ENCODE measurements at regions not wholly inside any gene's neighbourhood (a gene's known extent, or its start where the extent isn't known, plus 50 kb on each side); places are given as distances from the start of the nearest gene placed in this dataset.
"Not testable (repeated sequence)": the region's sequence is repeated elsewhere in the genome, so short reads cannot be mapped to it uniquely, and the experiment has no call there.

- no peak for DNase-seq (ENCODE audit: low spot score)
These were observed 785.6 kb downstream of the TBC1D22A start for GRCh38 chr22:47547881-47548650.

GRCh38 chr22:47547239-47547661 is 784.8 kb downstream of the TBC1D22A start:
- DNase-seq (ENCODE audit: low spot score) = no peak

- DNase-seq (ENCODE audit: low spot score) = no peak
These were observed 782.2 kb downstream of the TBC1D22A start for GRCh38 chr22:47544696-47545095.

DNA sequence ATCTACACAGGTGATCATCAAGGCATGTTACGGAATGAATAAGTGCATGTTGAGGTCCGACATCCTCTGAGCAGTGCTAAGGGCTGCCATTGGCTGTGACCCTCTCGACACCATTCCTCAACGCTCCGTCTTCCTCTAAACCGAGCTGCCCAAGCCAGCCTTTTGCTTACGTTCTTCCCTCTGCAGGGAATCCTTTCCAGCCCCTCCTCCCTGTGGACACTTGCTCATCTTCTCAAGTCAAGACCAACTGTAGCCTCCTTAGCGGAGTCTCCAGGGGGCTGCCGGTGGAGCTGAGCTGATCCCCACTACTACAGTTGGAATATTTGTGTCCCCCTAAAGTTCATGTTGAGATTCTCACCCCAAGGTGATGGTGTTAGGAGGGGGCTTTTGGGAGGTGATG is 781.0 kb downstream of the TBC1D22A start:
- DNase-seq (ENCODE audit: low spot score) = no peak

DNA sequence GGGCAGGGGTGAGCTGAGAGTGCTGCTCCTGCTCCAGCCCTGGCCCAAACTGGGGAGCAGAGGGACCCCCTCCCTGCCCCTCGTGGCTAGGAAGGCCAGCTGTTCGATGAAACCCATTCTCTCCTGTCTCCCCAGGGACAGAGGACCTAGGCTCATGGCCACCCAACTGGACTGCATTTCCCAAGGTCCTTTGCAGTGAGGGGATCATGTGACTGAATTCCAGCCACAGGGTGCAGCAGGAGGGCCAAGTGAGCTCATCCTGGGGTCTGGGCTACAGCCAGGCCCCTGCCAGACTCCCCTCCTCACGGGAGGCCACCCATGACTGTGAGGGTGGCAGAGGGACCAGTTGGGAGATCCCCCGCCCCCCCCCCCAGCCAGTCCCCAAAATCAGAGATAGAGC is 777.6 kb downstream of the TBC1D22A start:
- no peak for DNase-seq (ENCODE audit: low spot score)

- no peak for DNase-seq (ENCODE audit: low spot score)
These were observed 776.9 kb downstream of the TBC1D22A start for GRCh38 chr22:47539374-47539773.

- no peak for DNase-seq (ENCODE audit: low spot score)
These were observed 773.2 kb downstream of the TBC1D22A start for GRCh38 chr22:47535681-47536080.

DNA sequence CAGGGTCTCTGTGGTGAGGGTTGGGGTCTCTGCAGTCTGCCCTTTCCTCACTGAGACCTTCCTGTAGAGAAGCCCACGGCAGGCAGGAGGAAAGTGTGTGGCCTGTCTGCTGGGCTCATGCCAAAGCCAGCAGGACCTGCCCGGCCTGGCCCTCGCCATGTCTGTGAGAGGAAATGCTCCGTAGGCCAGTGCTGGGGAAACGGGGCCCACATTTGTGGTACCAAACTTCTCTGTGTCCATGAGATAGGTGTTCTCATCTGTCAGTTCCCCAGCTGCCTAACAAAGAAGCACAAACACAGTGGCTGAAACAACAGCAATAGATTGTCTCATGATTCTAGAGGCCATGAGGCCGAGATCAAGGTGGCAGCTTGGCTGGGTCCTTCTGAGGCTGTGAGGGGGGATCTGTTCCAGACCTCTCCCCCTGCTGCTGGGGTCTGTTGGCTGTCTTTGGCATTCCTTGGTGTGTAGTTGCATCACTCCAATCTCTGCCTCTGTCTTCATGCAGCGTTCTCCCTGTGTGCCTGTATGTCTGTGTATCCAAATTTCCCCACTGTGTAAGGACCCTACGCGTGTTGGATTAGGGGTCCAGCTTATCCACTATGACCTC is 772.5 kb downstream of the TBC1D22A start:
- DNase-seq (ENCODE audit: low spot score) = no peak

GRCh38 chr22:47533961-47534803 is 771.7 kb downstream of the TBC1D22A start:
- DNase-seq (ENCODE audit: low spot score) = no peak

- no peak for DNase-seq (ENCODE audit: low spot score)
These were observed 754.6 kb downstream of the TBC1D22A start for GRCh38 chr22:47517062-47517461.

GRCh38 chr22:47515384-47516125 is 753.1 kb downstream of the TBC1D22A start:
- DNase-seq (ENCODE audit: low spot score) = no peak

- no peak for DNase-seq (ENCODE audit: low spot score)
These were observed 750.2 kb downstream of the TBC1D22A start for GRCh38 chr22:47512617-47513016.

- no peak for DNase-seq (ENCODE audit: low spot score)
These were observed 742.5 kb downstream of the TBC1D22A start for GRCh38 chr22:47504962-47505361.

DNA sequence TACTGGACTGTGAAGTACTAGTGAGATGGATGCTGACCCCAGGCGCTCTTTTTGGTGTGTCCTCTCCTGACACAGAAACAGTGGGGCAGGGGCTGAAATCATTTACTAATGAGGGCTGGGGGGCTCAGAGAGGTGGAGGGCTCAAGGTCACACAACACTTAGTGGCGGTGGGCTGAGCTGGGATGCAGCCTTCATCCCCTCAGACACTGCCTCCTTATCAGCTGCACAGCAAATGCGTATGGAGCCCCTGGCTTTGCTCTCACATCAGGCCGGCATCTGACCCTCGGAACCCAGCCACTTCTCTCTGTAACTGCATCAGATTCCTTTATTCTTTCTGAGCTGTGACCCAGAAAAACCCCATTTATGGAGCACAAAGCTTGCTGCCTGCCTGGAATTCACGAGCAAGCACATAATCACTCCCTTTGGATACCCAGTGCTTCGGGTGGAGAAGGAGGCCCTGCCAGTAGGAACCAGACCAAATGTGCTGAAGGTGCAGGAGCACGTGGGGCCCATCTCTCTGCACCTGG is 736.6 kb downstream of the TBC1D22A start:
- DNase-seq (ENCODE audit: low spot score) = no peak

DNA sequence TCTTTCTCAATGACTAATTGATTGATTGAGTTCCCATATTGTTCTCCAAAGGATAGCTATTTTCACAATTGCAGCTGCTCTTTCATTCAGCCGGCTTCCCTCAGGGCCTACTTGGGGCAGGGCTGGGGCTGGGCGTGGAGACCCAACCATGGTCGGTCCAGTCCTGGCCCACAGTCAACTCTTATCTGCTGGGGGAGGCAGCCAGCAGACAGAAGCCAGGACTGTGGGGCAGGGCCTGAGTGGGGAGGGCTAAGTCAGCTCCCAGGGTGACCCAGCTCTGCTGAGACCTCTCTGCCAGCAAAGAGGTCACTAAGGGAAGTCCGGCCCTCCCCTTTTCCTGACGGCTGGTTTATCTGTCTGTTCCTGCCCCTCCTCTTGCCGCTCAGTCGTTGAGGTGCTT is 735.2 kb downstream of the TBC1D22A start:
- no peak for DNase-seq (ENCODE audit: low spot score)

- DNase-seq (ENCODE audit: low spot score) = no peak
These were observed 732.7 kb downstream of the TBC1D22A start for GRCh38 chr22:47495110-47495509.

DNA sequence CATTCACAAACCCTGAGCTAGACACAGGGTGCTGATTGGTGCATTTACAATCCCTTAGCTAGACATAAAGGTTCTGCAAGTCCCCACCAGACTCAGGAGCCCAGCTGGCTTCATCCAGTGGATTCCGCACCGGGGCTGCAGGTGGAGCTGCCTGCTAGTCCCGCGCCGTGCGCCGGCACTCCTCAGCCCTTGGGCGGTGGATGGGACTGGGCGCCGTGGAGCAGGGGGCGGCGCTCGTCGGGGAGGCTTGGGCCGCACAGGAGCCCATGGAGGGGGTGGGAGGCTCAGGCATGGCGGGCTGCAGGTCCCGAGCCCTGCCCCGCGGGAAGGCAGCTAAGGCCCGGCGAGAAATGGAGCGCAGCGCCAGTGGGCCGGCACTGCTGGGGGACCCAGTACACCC is 725.7 kb downstream of the TBC1D22A start:
- DNase-seq (ENCODE audit: low spot score) = not testable (repeated sequence)

GRCh38 chr22:47486569-47487312 is 724.3 kb downstream of the TBC1D22A start:
- DNase-seq (ENCODE audit: low spot score) = peak; percentile 4

- DNase-seq (ENCODE audit: low spot score) = no peak
These were observed 722.6 kb downstream of the TBC1D22A start for GRCh38 chr22:47484960-47485569.

DNA sequence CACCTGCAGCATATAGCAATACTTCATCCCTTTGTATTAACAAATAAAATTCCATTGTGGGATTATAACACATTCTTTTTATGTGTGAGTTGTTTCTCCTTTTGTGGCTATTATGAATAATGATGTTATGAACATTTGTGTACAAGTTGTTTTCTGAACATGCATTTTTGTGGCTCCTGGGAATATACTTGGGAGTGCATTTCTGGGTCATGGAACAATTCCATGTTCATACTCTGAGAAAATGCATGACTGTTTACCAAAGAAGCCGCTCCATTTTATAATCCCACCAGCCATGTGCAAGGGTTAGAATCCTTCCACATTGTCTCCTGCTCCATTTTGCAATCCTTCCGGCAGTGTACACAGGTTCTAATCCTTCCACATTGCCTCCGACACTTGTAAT is 713.8 kb downstream of the TBC1D22A start:
- DNase-seq (ENCODE audit: low spot score) = no peak

DNA sequence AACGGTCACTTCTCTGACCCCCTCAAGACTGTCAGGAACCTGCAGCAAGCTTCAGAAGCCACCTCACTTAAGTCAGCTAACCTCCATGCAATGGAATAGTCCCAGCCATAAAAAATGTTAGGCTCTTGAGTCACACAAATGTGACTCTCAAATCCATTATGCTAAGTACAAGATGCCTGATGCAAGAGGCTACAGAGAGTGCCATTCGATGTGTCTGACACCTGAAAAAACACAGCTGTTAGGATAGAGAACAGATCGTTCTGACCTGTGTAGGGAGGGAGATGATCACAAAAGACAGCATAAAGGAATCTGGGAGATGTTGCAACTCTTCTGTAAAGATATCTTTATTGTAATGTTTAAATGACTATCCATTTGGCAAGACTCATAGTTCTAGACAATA is 712.4 kb downstream of the TBC1D22A start:
- DNase-seq (ENCODE audit: low spot score) = no peak
